ENCODE measurements at regions not wholly inside any gene's neighbourhood (a gene's known extent, or its start where the extent isn't known, plus 50 kb on each side); places are given as distances from the start of the nearest gene placed in this dataset.

GRCh38 chr10:6719561-6719960, 139.5 kb upstream of the PRKCQ start:
- no TSS peak for BruUV-seq (replicated peaks)
- Histone ChIP-seq H3K36me3 (ENCODE audit: control insufficient read depth in 1 of 2, insufficient read depth in 2 of 2, low read length in 2 of 2) (no peaks in the 10 kb centered on the region), H3K27ac (ENCODE audit: low read depth, low read length) (no peak overlapping the region), H3K4me1 (ENCODE audit: control insufficient read depth in 1 of 2, insufficient read depth in 2 of 2, low read length in 2 of 2) (peaks cover 18 to 30% of the 10 kb centered on the region in 2 experiments), H3K9ac (ENCODE audit: low read length) (no peak overlapping the region), H4K20me1 (ENCODE audit: insufficient read depth) (no peaks in the 10 kb centered on the region), H2AFZ (ENCODE audit: low read depth, low read length, poor library complexity, severe bottlenecking) (no peak overlapping the region), H3K9me2 (ENCODE audit: insufficient read depth) (no peaks in the 10 kb centered on the region), H3K79me2 (ENCODE audit: insufficient read depth, low read length) (no peaks in the 10 kb centered on the region), H3K4me2 (ENCODE audit: low read length) (no peak overlapping the region), H3K27me3 (ENCODE audit: insufficient read depth, low read length) (no peaks in the 10 kb centered on the region), H3K4me3 (replicated peaks in 1 of 2; ENCODE audit: low read depth in 1 of 2, low read length in 2 of 2) (no peak overlapping the region), H3K9me3 (ENCODE audit: control insufficient read depth in 1 of 2, insufficient read depth in 1 of 2, low read depth in 1 of 2, low read length in 2 of 2) (no peaks in the 10 kb centered on the region)
- intact Hi-C loops (cut with micrococcal nuclease): no loop called here
- DNase-seq (ENCODE audit: low read depth, low spot score) (no peak), ATAC-seq (no peak)
- ChIA-PET CTCF (no interaction called here), POLR2A (no interaction called here), RAD21 (ENCODE audit: low non-redundant PET in 1 of 2, low total read pairs in 2 of 2, uncharacterized antibody in 2 of 2, unreplicated experiment in 2 of 2) (no interaction called here)
- TF ChIP-seq POLR2AphosphoS5 (IDR thresholded peaks at IDR 0.05; ENCODE audit: low read depth, low read length) (no peak), ELF1 (IDR thresholded peaks at IDR 0.05; ENCODE audit: borderline replicate concordance, low read depth) (no peak), RAD21 (IDR thresholded peaks at IDR 0.05; ENCODE audit: low read depth) (no peak), EGR1 (IDR thresholded peaks at IDR 0.05; ENCODE audit: low read depth) (no peak), JUND (IDR thresholded peaks at IDR 0.05) (no peak), CEBPB (IDR thresholded peaks at IDR 0.05; ENCODE audit: low read depth) (no peak), ZFX (IDR thresholded peaks at IDR 0.05) (no peak), REST (IDR thresholded peaks at IDR 0.05; ENCODE audit: low read depth) (no peak), ATF3 (IDR thresholded peaks at IDR 0.05) (no peak), EZH2 (IDR thresholded peaks at IDR 0.05) (no peak), SP1 (IDR thresholded peaks at IDR 0.05; ENCODE audit: low read depth) (no peak), ZNF274 (IDR thresholded peaks at IDR 0.05; ENCODE audit: low read depth, low read length) (no peak), TCF7L2 (IDR thresholded peaks at IDR 0.05; ENCODE audit: borderline replicate concordance, extremely low read depth, insufficient read depth, insufficient read length) (no peak), FOSL1 (IDR thresholded peaks at IDR 0.05; ENCODE audit: low read depth) (no peak)

Measured in HCT116 (cell line).